A549 (cell line): ENCODE measurements at regions not wholly inside any gene's neighbourhood (a gene's known extent, or its start where the extent isn't known, plus 50 kb on each side); places are given as distances from the start of the nearest gene placed in this dataset.

ENCODE experiments used
- ATAC-seq, 2 experiments: fragments of 200-7000 bp in 1 of 2; fragments of >200 bp in 1 of 2; cut with Nextera tagmentation in 1 of 2; cut with Tn5 transposase in 1 of 2; 3 replicates each; pipeline versions ENCODE4 v1.8.0 to v1.9.1; 2018 to 2020; ENCODE audit warnings: mild to moderate bottlenecking in 1 of 2, moderate library complexity in 1 of 2
- CTCF ChIA-PET: fragments of 300-600 bp; sonication (Branson Sonifier 250); formaldehyde crosslinking; extraction: SDS; loops from one replicate; lab custom pipeline; 2021; ENCODE audit warnings: antibody characterized with exemption, inconsistent platforms; lab: Yijun Ruan, JAX
- POLR2A ChIA-PET: fragments of 350-600 bp; formaldehyde crosslinking; extraction: SDS; loops from one replicate; lab custom pipeline; 2021; ENCODE audit warnings: antibody characterized with exemption, inconsistent platforms; lab: Yijun Ruan, JAX
- DNase-seq, 2 experiments: peaks; one replicate each; pipeline versions ENCODE4 v3.0.0 to v3.0.0-alpha.2; 2011 to 2016; ENCODE audit warnings: low read depth in 1 of 2, low spot score in 1 of 2
- FAIRE-seq: peaks from 2 replicates; lab custom pipeline; 2011; peaks lifted over from hg19 to GRCh38; lab: Jason Lieb, UNC
- H3K27ac ChIP-seq, 2 experiments: fragments of >200 bp; sonication (Bioruptor Twin); formaldehyde crosslinking; 3 replicates each; pipeline ENCODE4 v1.5.1; 2016 to 2017
- H3K4me1 ChIP-seq: fragments of >200 bp; sonication (Bioruptor Twin); formaldehyde crosslinking; 3 replicates; pipeline ENCODE4 v1.6.1; 2016
- H3K4me2 ChIP-seq: fragments of >200 bp; sonication (Bioruptor Twin); formaldehyde crosslinking; 3 replicates; pipeline ENCODE4 v1.6.1; 2016
- H3K4me3 ChIP-seq: fragments of >200 bp; sonication (Bioruptor Twin); formaldehyde crosslinking; 3 replicates; pipeline ENCODE4 v1.5.1; 2016
- H3K9me3 ChIP-seq: fragments of >200 bp; sonication (Bioruptor Twin); formaldehyde crosslinking; 3 replicates; pipeline ENCODE4 v1.6.1; 2016
- CEBPB ChIP-seq, 2 experiments: fragments of >200 bp in 1 of 2; sonication (Bioruptor Twin) in 1 of 2; formaldehyde crosslinking in 1 of 2; IDR thresholded peaks; 2 replicates each; pipeline ENCODE4 v1.6.1; 2012 to 2016
- EP300 ChIP-seq, 2 experiments: fragments of >200 bp; sonication (Bioruptor Twin); formaldehyde crosslinking; IDR thresholded peaks; 2 replicates in 1 of 2; 3 replicates in 1 of 2; pipeline ENCODE4 v1.6.1; 2016 to 2017
- ESRRA ChIP-seq: fragments of 150-350 bp; IDR thresholded peaks from 2 replicates; pipeline ENCODE4 v1.6.1; 2014; ENCODE audit warnings: mild to moderate bottlenecking, low read length, borderline replicate concordance
- FOSL2 ChIP-seq, 2 experiments: fragments of 450-650 bp in 1 of 2; fragments of >200 bp in 1 of 2; sonication (Bioruptor Twin) in 1 of 2; formaldehyde crosslinking; IDR thresholded peaks; 2 replicates each; pipeline versions ENCODE4 v1.5.0 to v1.6.1; 2016 to 2020; ENCODE audit warnings: mild to moderate bottlenecking in 1 of 2, moderate library complexity in 1 of 2
- HMGXB4 ChIP-seq: fragments of 250-450 bp; sonication (Bioruptor Pico); IDR thresholded peaks from 2 replicates; pipeline ENCODE4 v1.5.0; 2021; ENCODE audit warnings: mild to moderate bottlenecking, moderate library complexity, borderline replicate concordance
- HOXB5 ChIP-seq: fragments of 250-450 bp; sonication (Bioruptor Pico); IDR thresholded peaks from 2 replicates; pipeline ENCODE4 v1.5.0; 2020; ENCODE audit warnings: mild to moderate bottlenecking, moderate library complexity
- JUNB ChIP-seq: fragments of >200 bp; sonication (Bioruptor Twin); formaldehyde crosslinking; IDR thresholded peaks from 2 replicates; pipeline ENCODE4 v1.6.1; 2016
- KDM1A ChIP-seq: fragments of 200-600 bp; sonication (generic); IDR thresholded peaks from 2 replicates; pipeline ENCODE4 v1.6.1; 2016; ENCODE audit warnings: low read depth, mild to moderate bottlenecking
- NR3C1 ChIP-seq: fragments of >200 bp; sonication (Bioruptor Twin); formaldehyde crosslinking; IDR thresholded peaks from 3 replicates; pipeline ENCODE4 v1.6.1; 2017
- PBX3 ChIP-seq: IDR thresholded peaks from 2 replicates; pipeline ENCODE4 v1.6.1; 2012
- POLR2A ChIP-seq: IDR thresholded peaks from 2 replicates; pipeline ENCODE4 v1.6.1; 2012; ENCODE audit warnings: mild to moderate bottlenecking, low read length
- POLR2AphosphoS2 ChIP-seq: conservative IDR thresholded peaks from 2 replicates; pipeline ENCODE4 v1.6.1; 2012; ENCODE audit warnings: low read length, improper control_type of control experiment, inconsistent platforms
- RARB ChIP-seq: fragments of 250-450 bp; sonication (Bioruptor Pico); IDR thresholded peaks from 2 replicates; pipeline ENCODE4 v1.8.0; 2021; ENCODE audit warnings: mild to moderate bottlenecking, moderate library complexity
- RCOR1 ChIP-seq: fragments of 150-350 bp; IDR thresholded peaks from 2 replicates; pipeline ENCODE4 v1.6.1; 2014; ENCODE audit warnings: antibody characterized with exemption, low read length, low read depth
- SMC3 ChIP-seq: fragments of >200 bp; sonication (Bioruptor Twin); formaldehyde crosslinking; IDR thresholded peaks from 3 replicates; pipeline ENCODE4 v1.6.1; 2018; ENCODE audit warnings: inconsistent platforms
- SREBF2 ChIP-seq: fragments of 450-650 bp; IDR thresholded peaks from 2 replicates; pipeline ENCODE4 v1.6.1; 2014; ENCODE audit warnings: mild to moderate bottlenecking, moderate library complexity
- ZC3H11A ChIP-seq: fragments of 450-650 bp; IDR thresholded peaks from 2 replicates; pipeline ENCODE4 v1.6.1; 2014; ENCODE audit warnings: antibody characterized with exemption, mild to moderate bottlenecking
- ZFP36 ChIP-seq: fragments of 450-650 bp; IDR thresholded peaks from 2 replicates; pipeline ENCODE4 v1.6.1; 2014; ENCODE audit warnings: borderline replicate concordance; ENCODE audit not compliant: partially characterized antibody
- ZNF302 ChIP-seq: fragments of 250-450 bp; sonication (Bioruptor Pico); IDR thresholded peaks from 2 replicates; pipeline ENCODE4 v1.9.0; 2021; ENCODE audit warnings: inconsistent platforms, mild to moderate bottlenecking, moderate library complexity
- WGBS: methylation state at CpG from one replicate; pipeline ENCODE4 v1.1.6; 2017; ENCODE audit errors: missing lambda C conversion rate; 5-methylcytosine and 5-hydroxymethylcytosine counted together
- TF ChIP-seq, protein P1 (sequence below): fragments of 250-450 bp; sonication (Bioruptor Pico); IDR thresholded peaks from 2 replicates; pipeline ENCODE4 v1.5.0; 2020; ENCODE audit warnings: low read depth, mild to moderate bottlenecking, moderate library complexity
- TF ChIP-seq, protein P2 (sequence below): fragments of >200 bp; sonication (Bioruptor Twin); formaldehyde crosslinking; IDR thresholded peaks from 3 replicates; pipeline ENCODE4 v1.5.1; 2016

- FAIRE-seq, result no peak
- POLR2A ChIA-PET, result no interaction called here
- H3K4me2 ChIP-seq, result no peak overlapping the region
- CTCF ChIA-PET, result no interaction called here
- H3K4me1 ChIP-seq, result no peaks in the 10 kb centered on the region
- H3K27ac ChIP-seq, result no peak overlapping the region
- TF ChIP-seq ESRRA (no peak), RCOR1 (no peak), KDM1A (no peak), JUNB (no peak), RARB (CRISPR knock-in tag) (no peak), SMC3 (no peak)
- H3K4me3 ChIP-seq, result no peak overlapping the region
- DNase-seq, result no peak
- 4% methylated on average over 3 of the region's 3 CpGs for WGBS
- H3K9me3 ChIP-seq, result no peaks in the 10 kb centered on the region
- no peak for ATAC-seq
These were observed 335.4 kb upstream of the MEF2C start for GRCh38 chr5:89218364-89218763.

- FAIRE-seq, result no peak
- Histone ChIP-seq H3K4me3 (no peak overlapping the region), H3K4me2 (no peak overlapping the region), H3K4me1 (no peaks in the 10 kb centered on the region), H3K27ac (no peak overlapping the region), H3K9me3 (no peaks in the 10 kb centered on the region)
- POLR2A ChIA-PET, result no interaction called here
- CTCF ChIA-PET, result no interaction called here
- 8% methylated on average over 3 of the region's 3 CpGs for WGBS
- TF ChIP-seq CEBPB (IDR thresholded peaks at IDR 0.05) (no peak), POLR2A (no peak), ZNF302 (CRISPR knock-in tag) (no peak), EP300 (IDR thresholded peaks at IDR 0.05) (no peak), ZFP36 (no peak), NR3C1 (no peak), HMGXB4 (CRISPR knock-in tag) (no peak), POLR2AphosphoS2 (no peak), SREBF2 (no peak), HOXB5 (CRISPR knock-in tag) (no peak), PBX3 (no peak), ZC3H11A (no peak), RARB (CRISPR knock-in tag) (no peak), FOSL2 (IDR thresholded peaks at IDR 0.05) (no peak), FOSL2 (CRISPR knock-in tag; IDR thresholded peaks at IDR 0.05) (no peak), KDM1A (no peak)
- TF ChIP-seq, protein P1, sequence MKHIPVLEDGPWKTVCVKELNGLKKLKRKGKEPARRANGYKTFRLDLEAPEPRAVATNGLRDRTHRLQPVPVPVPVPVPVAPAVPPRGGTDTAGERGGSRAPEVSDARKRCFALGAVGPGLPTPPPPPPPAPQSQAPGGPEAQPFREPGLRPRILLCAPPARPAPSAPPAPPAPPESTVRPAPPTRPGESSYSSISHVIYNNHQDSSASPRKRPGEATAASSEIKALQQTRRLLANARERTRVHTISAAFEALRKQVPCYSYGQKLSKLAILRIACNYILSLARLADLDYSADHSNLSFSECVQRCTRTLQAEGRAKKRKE (CRISPR knock-in tag), result no peak
- TF ChIP-seq, protein P2, sequence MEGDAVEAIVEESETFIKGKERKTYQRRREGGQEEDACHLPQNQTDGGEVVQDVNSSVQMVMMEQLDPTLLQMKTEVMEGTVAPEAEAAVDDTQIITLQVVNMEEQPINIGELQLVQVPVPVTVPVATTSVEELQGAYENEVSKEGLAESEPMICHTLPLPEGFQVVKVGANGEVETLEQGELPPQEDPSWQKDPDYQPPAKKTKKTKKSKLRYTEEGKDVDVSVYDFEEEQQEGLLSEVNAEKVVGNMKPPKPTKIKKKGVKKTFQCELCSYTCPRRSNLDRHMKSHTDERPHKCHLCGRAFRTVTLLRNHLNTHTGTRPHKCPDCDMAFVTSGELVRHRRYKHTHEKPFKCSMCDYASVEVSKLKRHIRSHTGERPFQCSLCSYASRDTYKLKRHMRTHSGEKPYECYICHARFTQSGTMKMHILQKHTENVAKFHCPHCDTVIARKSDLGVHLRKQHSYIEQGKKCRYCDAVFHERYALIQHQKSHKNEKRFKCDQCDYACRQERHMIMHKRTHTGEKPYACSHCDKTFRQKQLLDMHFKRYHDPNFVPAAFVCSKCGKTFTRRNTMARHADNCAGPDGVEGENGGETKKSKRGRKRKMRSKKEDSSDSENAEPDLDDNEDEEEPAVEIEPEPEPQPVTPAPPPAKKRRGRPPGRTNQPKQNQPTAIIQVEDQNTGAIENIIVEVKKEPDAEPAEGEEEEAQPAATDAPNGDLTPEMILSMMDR, result no peak
- no peak for DNase-seq
- no peak for ATAC-seq
These were observed 333.6 kb upstream of the MEF2C start for GRCh38 chr5:89216606-89217005.
